HG03442 (cell line): ENCODE measurements at regions not wholly inside any gene's neighbourhood (a gene's known extent, or its start where the extent isn't known, plus 50 kb on each side); places are given as distances from the start of the nearest gene placed in this dataset.
A peak's percentile ranks its signal among the peaks of the same experiment; 100 is the strongest.

Experiments used
- ATAC-seq: cut with Tn5 transposase; IDR thresholded peaks from one replicate; pipeline ENCODE4 v1.9.1; 2021; ENCODE audit warnings: mild to moderate bottlenecking, moderate library complexity; ENCODE audit not compliant: unreplicated experiment

- ATAC-seq = no peak
Measured at GRCh38 chr2:18384242-18384641, 176.2 kb downstream of the RDH14 start.

GRCh38 chr2:18381386-18381785 lies 179.1 kb downstream of the RDH14 start:
- ATAC-seq = no peak

- ATAC-seq = no peak
Measured at GRCh38 chr2:18380321-18380720, 180.1 kb downstream of the RDH14 start.

- no peak for ATAC-seq
Measured at GRCh38 chr2:18379870-18380269, 180.6 kb downstream of the RDH14 start.

GRCh38 chr2:18378020-18378653 lies 182.3 kb downstream of the RDH14 start:
- ATAC-seq = peak; percentile 92

GRCh38 chr2:18376936-18377335 lies 183.5 kb downstream of the RDH14 start:
- ATAC-seq = no peak

GRCh38 chr2:18373664-18374063 lies 186.8 kb downstream of the RDH14 start:
- ATAC-seq = no peak

- no peak for ATAC-seq
Measured at GRCh38 chr2:18373081-18373480, 187.4 kb downstream of the RDH14 start.

- ATAC-seq = no peak
Measured at GRCh38 chr2:18372641-18373040, 187.8 kb downstream of the RDH14 start.

- ATAC-seq = no peak
Measured at GRCh38 chr2:18369760-18370159, 190.7 kb downstream of the RDH14 start.

- no peak for ATAC-seq
Measured at GRCh38 chr2:18368008-18368407, 192.4 kb downstream of the RDH14 start.

GRCh38 chr2:18365342-18365741 lies 195.1 kb downstream of the RDH14 start:
- ATAC-seq = no peak

- no peak for ATAC-seq
Measured at GRCh38 chr2:18363348-18363747, 197.1 kb downstream of the RDH14 start.

- ATAC-seq = no peak
Measured at GRCh38 chr2:18362696-18363095, 197.8 kb downstream of the RDH14 start.

- no peak for ATAC-seq
Measured at GRCh38 chr2:18357537-18357936, 202.9 kb downstream of the RDH14 start.

GRCh38 chr2:18356676-18357075 lies 203.8 kb downstream of the RDH14 start:
- ATAC-seq = no peak

- no peak for ATAC-seq
Measured at GRCh38 chr2:18349421-18349820, 211.0 kb downstream of the RDH14 start.

- ATAC-seq = no peak
Measured at GRCh38 chr2:18346874-18347273, 213.6 kb downstream of the RDH14 start.

GRCh38 chr2:18346344-18346743 lies 214.1 kb downstream of the RDH14 start:
- ATAC-seq = no peak

- ATAC-seq = no peak
Measured at GRCh38 chr2:18345848-18346247, 214.6 kb downstream of the RDH14 start.

- ATAC-seq = no peak
Measured at GRCh38 chr2:18342901-18343300, 217.6 kb downstream of the RDH14 start.

- ATAC-seq = no peak
Measured at GRCh38 chr2:18339326-18339725, 221.1 kb downstream of the RDH14 start.

- no peak for ATAC-seq
Measured at GRCh38 chr2:18336975-18337374, 223.5 kb downstream of the RDH14 start.
